Liver (tissue), 8 donors: ENCODE measurements at regions not wholly inside any gene's neighbourhood (a gene's known extent, or its start where the extent isn't known, plus 50 kb on each side); places are given as distances from the start of the nearest gene placed in this dataset.
"Not testable (repeated sequence)": the region's sequence is repeated elsewhere in the genome, so short reads cannot be mapped to it uniquely, and the experiment has no call there.

ENCODE experiments used
- DNase-seq: peaks from one replicate; pipeline ENCODE4 v3.0.0-alpha.2; 2017; ENCODE audit warnings: low spot score
- H3K27ac ChIP-seq, 2 donors: one replicate each; pipeline ENCODE4 v1.7.0; 2013; ENCODE audit warnings: inconsistent platforms in 2 of 2, low read length in 2 of 2, control low read depth in 1 of 2, low read depth in 1 of 2, mild to moderate bottlenecking in 1 of 2
- H3K27me3 ChIP-seq, 4 donors: one replicate each; pipeline versions ENCODE4 v1.6.1 to v1.7.0; 2013; ENCODE audit warnings: low read length in 3 of 4, inconsistent platforms in 1 of 4, mild to moderate bottlenecking in 1 of 4, moderate library complexity in 1 of 4; ENCODE audit not compliant: control insufficient read depth in 4 of 4, insufficient read depth in 4 of 4
- H3K36me3 ChIP-seq, 4 donors: one replicate each; pipeline versions ENCODE4 v1.6.1 to v1.7.0; 2013; ENCODE audit warnings: low read length in 3 of 4, mild to moderate bottlenecking in 3 of 4, low read depth in 1 of 4, moderate library complexity in 1 of 4; ENCODE audit not compliant: control insufficient read depth in 4 of 4, insufficient read depth in 3 of 4
- H3K4me1 ChIP-seq, 4 donors: one replicate each; pipeline versions ENCODE4 v1.6.1 to v1.7.0; 2013; ENCODE audit warnings: low read length in 3 of 4, mild to moderate bottlenecking in 3 of 4, moderate library complexity in 1 of 4; ENCODE audit not compliant: control insufficient read depth in 4 of 4, insufficient read depth in 4 of 4
- H3K4me3 ChIP-seq, 3 donors: one replicate each; pipeline versions ENCODE4 v1.6.1 to v1.7.0; 2013; ENCODE audit warnings: low read length in 3 of 3, control low read depth in 1 of 3, low read depth in 1 of 3, mild to moderate bottlenecking in 1 of 3
- H3K9ac ChIP-seq, 2 donors: one replicate each; pipeline ENCODE4 v1.7.0; 2013; ENCODE audit warnings: low read length in 2 of 2, mild to moderate bottlenecking in 2 of 2, moderate library complexity in 2 of 2, control low read depth in 1 of 2, low read depth in 1 of 2
- H3K9me3 ChIP-seq, 4 donors: one replicate each; pipeline versions ENCODE4 v1.6.1 to v1.7.0; 2013; ENCODE audit warnings: low read length in 3 of 4; ENCODE audit not compliant: control insufficient read depth in 4 of 4
- EGR1 ChIP-seq, 2 donors: IDR thresholded peaks; 2 replicates each; pipeline ENCODE4 v1.6.1; 2016 to 2018; ENCODE audit warnings: antibody characterized with exemption in 2 of 2, low read depth in 2 of 2
- FOXA1 ChIP-seq: IDR thresholded peaks from 2 replicates; pipeline ENCODE4 v1.6.1; 2016; ENCODE audit warnings: antibody characterized with exemption
- FOXA2 ChIP-seq: IDR thresholded peaks from 2 replicates; pipeline ENCODE4 v1.6.1; 2016; ENCODE audit warnings: antibody characterized with exemption
- GABPA ChIP-seq, 2 donors: IDR thresholded peaks in 1 of 2; conservative IDR thresholded peaks in 1 of 2; 2 replicates each; pipeline ENCODE4 v1.6.1; 2016; ENCODE audit warnings: antibody characterized with exemption in 2 of 2, mild to moderate bottlenecking in 1 of 2, moderate library complexity in 1 of 2
- HNF4G ChIP-seq: IDR thresholded peaks from 2 replicates; pipeline ENCODE4 v1.6.1; 2016; ENCODE audit warnings: antibody characterized with exemption
- NR2F2 ChIP-seq: IDR thresholded peaks from 2 replicates; pipeline ENCODE4 v1.6.1; 2016; ENCODE audit warnings: antibody characterized with exemption
- RXRA ChIP-seq, 2 donors: IDR thresholded peaks; 2 replicates each; pipeline ENCODE4 v1.6.1; 2017 to 2018; ENCODE audit warnings: antibody characterized with exemption in 2 of 2, mild to moderate bottlenecking in 1 of 2
- SP1 ChIP-seq: IDR thresholded peaks from 2 replicates; pipeline ENCODE4 v1.6.1; 2018; ENCODE audit warnings: antibody characterized with exemption, mild to moderate bottlenecking
- YY1 ChIP-seq: IDR thresholded peaks from 2 replicates; pipeline ENCODE4 v1.6.1; 2016; ENCODE audit warnings: antibody characterized with exemption, mild to moderate bottlenecking
- WGBS: extraction: QIAGEN DNeasy Blood & Tissue Kit; methylation state at CpG from one replicate; pipeline ENCODE4 v1.1.7; 2013; 5-methylcytosine and 5-hydroxymethylcytosine counted together
- TF ChIP-seq, protein P1 (sequence below): IDR thresholded peaks from 2 replicates; pipeline ENCODE4 v1.6.1; 2016; ENCODE audit warnings: antibody characterized with exemption
- TF ChIP-seq, protein P2 (sequence below): fragments of 150-350 bp; IDR thresholded peaks from 2 replicates; pipeline ENCODE4 v1.5.1; 2017; ENCODE audit warnings: improper control_type of control experiment, low read depth, low read length; ENCODE audit not compliant: missing input control
- donor health status: healthy.
- donor health status: healthy.
- donor health status: healthy.
- donor health status: healthy.
- donor health status: healthy.

DNA sequence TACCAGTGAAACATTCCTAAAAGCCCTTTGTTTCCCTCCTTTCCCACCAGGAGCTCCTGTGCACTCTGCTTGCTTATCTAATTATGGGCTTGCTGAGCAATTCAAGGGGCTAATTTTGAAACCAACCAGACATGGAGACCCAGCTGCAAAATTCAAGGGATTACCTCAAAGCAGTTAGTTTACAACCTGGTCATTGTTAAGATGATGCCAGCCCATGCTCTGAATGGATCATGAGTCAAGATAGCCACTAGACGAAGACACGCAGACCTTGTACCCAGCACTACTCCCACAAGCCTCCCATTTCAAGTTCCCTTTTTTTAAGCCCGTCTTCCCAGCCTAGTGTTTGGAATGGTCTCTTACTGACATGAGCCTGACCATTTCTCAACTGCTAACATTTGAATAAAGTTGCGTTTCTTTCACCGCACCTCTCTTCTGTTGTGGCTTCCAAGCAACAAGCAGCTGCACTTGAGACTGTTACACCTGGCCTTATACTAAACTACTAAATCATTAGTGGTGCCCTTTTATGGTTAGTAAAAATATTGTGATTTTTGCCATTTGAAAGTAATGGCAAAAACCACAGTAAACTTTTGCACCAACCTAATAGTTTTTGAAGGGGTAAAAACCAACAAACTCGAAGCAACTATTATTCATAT, 315.3 kb upstream of the LUZP2 start:
- WGBS: 64% methylated on average over 6 of the region's 6 CpGs
- H3K36me3 ChIP-seq: no peaks in the 10 kb centered on the region
- H3K9ac ChIP-seq: no peak overlapping the region
- H3K4me3 ChIP-seq: no peak overlapping the region
- no peaks in the 10 kb centered on the region for H3K27me3 ChIP-seq
- TF ChIP-seq YY1: no peak
- TF ChIP-seq FOXA1: no peak
- TF ChIP-seq GABPA (IDR thresholded peaks at IDR 0.05 in 1 of 2, conservative IDR thresholded peaks at IDR 0.05 in 1 of 2): no peak
- TF ChIP-seq EGR1 (IDR thresholded peaks at IDR 0.05; ENCODE audit: low read depth in 2 of 2): no peak
- TF ChIP-seq, protein P1, sequence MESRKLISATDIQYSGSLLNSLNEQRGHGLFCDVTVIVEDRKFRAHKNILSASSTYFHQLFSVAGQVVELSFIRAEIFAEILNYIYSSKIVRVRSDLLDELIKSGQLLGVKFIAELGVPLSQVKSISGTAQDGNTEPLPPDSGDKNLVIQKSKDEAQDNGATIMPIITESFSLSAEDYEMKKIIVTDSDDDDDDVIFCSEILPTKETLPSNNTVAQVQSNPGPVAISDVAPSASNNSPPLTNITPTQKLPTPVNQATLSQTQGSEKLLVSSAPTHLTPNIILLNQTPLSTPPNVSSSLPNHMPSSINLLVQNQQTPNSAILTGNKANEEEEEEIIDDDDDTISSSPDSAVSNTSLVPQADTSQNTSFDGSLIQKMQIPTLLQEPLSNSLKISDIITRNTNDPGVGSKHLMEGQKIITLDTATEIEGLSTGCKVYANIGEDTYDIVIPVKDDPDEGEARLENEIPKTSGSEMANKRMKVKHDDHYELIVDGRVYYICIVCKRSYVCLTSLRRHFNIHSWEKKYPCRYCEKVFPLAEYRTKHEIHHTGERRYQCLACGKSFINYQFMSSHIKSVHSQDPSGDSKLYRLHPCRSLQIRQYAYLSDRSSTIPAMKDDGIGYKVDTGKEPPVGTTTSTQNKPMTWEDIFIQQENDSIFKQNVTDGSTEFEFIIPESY: no peak
- TF ChIP-seq RXRA (IDR thresholded peaks at IDR 0.05): no peak
- TF ChIP-seq SP1: no peak
- TF ChIP-seq, protein P2, sequence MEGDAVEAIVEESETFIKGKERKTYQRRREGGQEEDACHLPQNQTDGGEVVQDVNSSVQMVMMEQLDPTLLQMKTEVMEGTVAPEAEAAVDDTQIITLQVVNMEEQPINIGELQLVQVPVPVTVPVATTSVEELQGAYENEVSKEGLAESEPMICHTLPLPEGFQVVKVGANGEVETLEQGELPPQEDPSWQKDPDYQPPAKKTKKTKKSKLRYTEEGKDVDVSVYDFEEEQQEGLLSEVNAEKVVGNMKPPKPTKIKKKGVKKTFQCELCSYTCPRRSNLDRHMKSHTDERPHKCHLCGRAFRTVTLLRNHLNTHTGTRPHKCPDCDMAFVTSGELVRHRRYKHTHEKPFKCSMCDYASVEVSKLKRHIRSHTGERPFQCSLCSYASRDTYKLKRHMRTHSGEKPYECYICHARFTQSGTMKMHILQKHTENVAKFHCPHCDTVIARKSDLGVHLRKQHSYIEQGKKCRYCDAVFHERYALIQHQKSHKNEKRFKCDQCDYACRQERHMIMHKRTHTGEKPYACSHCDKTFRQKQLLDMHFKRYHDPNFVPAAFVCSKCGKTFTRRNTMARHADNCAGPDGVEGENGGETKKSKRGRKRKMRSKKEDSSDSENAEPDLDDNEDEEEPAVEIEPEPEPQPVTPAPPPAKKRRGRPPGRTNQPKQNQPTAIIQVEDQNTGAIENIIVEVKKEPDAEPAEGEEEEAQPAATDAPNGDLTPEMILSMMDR: no peak
- no peak for TF ChIP-seq HNF4G
- DNase-seq: no peak
- H3K27ac ChIP-seq: no peak overlapping the region
- H3K4me1 ChIP-seq: no peaks in the 10 kb centered on the region
- H3K9me3 ChIP-seq: peaks cover 0 to 2% (median 0%) of the 10 kb centered on the region in 4 donors

DNA sequence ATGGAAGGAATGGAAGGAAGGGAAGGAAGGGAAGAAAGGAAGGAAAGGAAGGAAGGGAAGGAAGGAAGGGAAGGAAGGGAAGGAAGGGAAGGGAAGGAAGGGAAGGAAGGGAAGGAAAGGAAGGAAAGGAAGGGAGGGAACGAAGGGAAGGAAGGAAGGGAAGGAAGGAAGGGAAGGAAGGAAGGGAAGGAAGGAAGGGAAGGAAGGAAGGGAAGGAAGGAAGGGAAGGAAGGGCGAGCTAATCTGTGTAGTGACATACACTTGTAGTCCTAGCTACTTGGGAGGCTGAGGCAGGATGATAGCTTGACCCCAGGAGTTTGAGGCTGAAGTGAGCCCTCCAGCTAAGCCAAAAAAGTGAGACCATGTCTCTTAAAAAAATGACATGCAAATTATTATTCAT, 311.3 kb upstream of the LUZP2 start:
- not testable (repeated sequence) for H3K9ac ChIP-seq, H3K27ac ChIP-seq, H3K9me3 ChIP-seq, H3K4me1 ChIP-seq, H3K4me3 ChIP-seq, DNase-seq, H3K27me3 ChIP-seq, H3K36me3 ChIP-seq
- WGBS: 61% methylated on average over 1 of the region's 2 CpGs

GRCh38 chr11:24196733-24197132, 300.1 kb upstream of the LUZP2 start:
- Histone ChIP-seq H3K27me3 (no peaks in the 10 kb centered on the region), H3K4me1 (no peaks in the 10 kb centered on the region), H3K9me3 (no peaks in the 10 kb centered on the region), H3K4me3 (no peak overlapping the region), H3K9ac (no peak overlapping the region), H3K27ac (no peak overlapping the region), H3K36me3 (no peaks in the 10 kb centered on the region)
- WGBS: 54% methylated on average over 2 of the region's 2 CpGs
- no peak for DNase-seq
- TF ChIP-seq FOXA2 (no peak), NR2F2 (no peak), RXRA (IDR thresholded peaks at IDR 0.05) (no peak), GABPA (IDR thresholded peaks at IDR 0.05 in 1 of 2, conservative IDR thresholded peaks at IDR 0.05 in 1 of 2) (no peak), HNF4G (no peak)
